IMR-90 (cell line): ENCODE measurements at regions not wholly inside any gene's neighbourhood (a gene's known extent, or its start where the extent isn't known, plus 50 kb on each side); places are given as distances from the start of the nearest gene placed in this dataset.

Source experiments
- ATAC-seq: fragments of 200-7000 bp; cut with Tn5 transposase; 2 replicates; pipeline ENCODE4 v1.9.1; 2020; ENCODE audit warnings: low read depth, mild to moderate bottlenecking, moderate library complexity
- BruUV-seq: library from RNA; stranded (reverse); fragments of 400-500 nt; replicated peaks from 2 replicates; lab custom pipeline; 2021; lab: Mats Ljungman, UMichigan
- CTCF ChIA-PET: fragments of 300-600 bp; formaldehyde crosslinking; extraction: SDS; loops from one replicate; lab custom pipeline; 2021; ENCODE audit warnings: antibody characterized with exemption; lab: Yijun Ruan, JAX
- POLR2A ChIA-PET: fragments of 300-600 bp; sonication (Branson Sonifier 250); formaldehyde crosslinking; loops from one replicate; lab custom pipeline; 2022; ENCODE audit warnings: antibody characterized with exemption; ENCODE audit not compliant: unreplicated experiment; lab: Charles Lee
- DNase-seq: peaks from one replicate; pipeline ENCODE4 v3.0.0; 2013
- H2AFZ ChIP-seq: replicated peaks from 2 replicates; pipeline ENCODE3; 2013; ENCODE audit warnings: low read length, mild to moderate bottlenecking; ENCODE audit not compliant: poor library complexity
- H2AK5ac ChIP-seq: 2 replicates; pipeline ENCODE4 v1.6.1; 2013; ENCODE audit warnings: low read depth, low read length, inconsistent platforms
- H2AK9ac ChIP-seq: replicated peaks from 2 replicates; pipeline ENCODE3; 2013; ENCODE audit warnings: mild to moderate bottlenecking, low read depth, low read length, moderate library complexity; ENCODE audit not compliant: poor library complexity
- H2BK120ac ChIP-seq: 2 replicates; pipeline ENCODE4 v1.6.1; 2013; ENCODE audit warnings: low read depth, low read length, inconsistent platforms
- H2BK15ac ChIP-seq: 3 replicates; pipeline ENCODE4 v1.6.1; 2013; ENCODE audit warnings: low read depth, low read length, inconsistent platforms
- H2BK20ac ChIP-seq: 2 replicates; pipeline ENCODE4 v1.6.1; 2013; ENCODE audit warnings: low read depth, mild to moderate bottlenecking, inconsistent platforms, low read length, moderate library complexity
- H2BK5ac ChIP-seq: 2 replicates; pipeline ENCODE4 v1.6.1; 2013; ENCODE audit warnings: mild to moderate bottlenecking, low read depth, low read length, inconsistent platforms; ENCODE audit not compliant: poor library complexity, severe bottlenecking
- H3K14ac ChIP-seq: replicated peaks from 2 replicates; pipeline ENCODE4 v1.6.1; 2013; ENCODE audit warnings: low read depth, low read length, inconsistent platforms
- H3K18ac ChIP-seq: 2 replicates; pipeline ENCODE4 v1.6.1; 2013; ENCODE audit warnings: low read depth, low read length, control low read depth
- H3K23ac ChIP-seq: 2 replicates; pipeline ENCODE4 v1.6.1; 2013; ENCODE audit warnings: low read depth, low read length, inconsistent platforms
- H3K27ac ChIP-seq: 2 replicates; pipeline ENCODE4 v1.5.1; 2013; ENCODE audit warnings: mild to moderate bottlenecking, control low read depth, low read length; ENCODE audit not compliant: insufficient read depth
- H3K27me3 ChIP-seq: 2 replicates; pipeline ENCODE4 v1.6.1; 2013; ENCODE audit warnings: low read length; ENCODE audit not compliant: control insufficient read depth, insufficient read depth
- H3K36me3 ChIP-seq: 2 replicates; pipeline ENCODE4 v1.6.1; 2013; ENCODE audit warnings: low read length, mixed read lengths; ENCODE audit not compliant: control insufficient read depth, insufficient read depth
- H3K4ac ChIP-seq: 2 replicates; pipeline ENCODE4 v1.6.1; 2013; ENCODE audit warnings: low read depth, low read length, inconsistent platforms
- H3K4me1 ChIP-seq: 2 replicates; pipeline ENCODE4 v1.6.1; 2013; ENCODE audit warnings: low read length, mixed read lengths; ENCODE audit not compliant: control insufficient read depth, insufficient read depth
- H3K4me2 ChIP-seq: 2 replicates; pipeline ENCODE4 v1.6.1; 2013; ENCODE audit warnings: low read depth, mild to moderate bottlenecking, control low read depth, low read length, moderate library complexity
- H3K4me3 ChIP-seq: 2 replicates; pipeline ENCODE4 v1.5.1; 2013; ENCODE audit warnings: low read depth, mild to moderate bottlenecking, control low read depth, low read length, moderate library complexity; ENCODE audit not compliant: insufficient read depth
- H3K56ac ChIP-seq: 2 replicates; pipeline ENCODE4 v1.6.1; 2013; ENCODE audit warnings: low read length, inconsistent platforms; ENCODE audit not compliant: insufficient read depth; ENCODE audit errors: extremely low read depth
- H3K79me1 ChIP-seq, 2 experiments: 2 replicates each; pipeline ENCODE4 v1.6.1; 2013; ENCODE audit warnings: low read length in 2 of 2, inconsistent platforms in 1 of 2, low read depth in 1 of 2
- H3K9ac ChIP-seq: 2 replicates; pipeline ENCODE4 v1.6.1; 2013; ENCODE audit warnings: low read depth, low read length, control low read depth
- H3K9me1 ChIP-seq: 2 replicates; pipeline ENCODE4 v1.6.1; 2013; ENCODE audit warnings: low read length, inconsistent platforms; ENCODE audit not compliant: insufficient read depth
- H3K9me3 ChIP-seq: 2 replicates; pipeline ENCODE4 v1.6.1; 2013; ENCODE audit warnings: low read length; ENCODE audit not compliant: control insufficient read depth, insufficient read depth
- H4K20me1 ChIP-seq: 2 replicates; pipeline ENCODE4 v1.6.1; 2013; ENCODE audit warnings: low read length, inconsistent platforms; ENCODE audit not compliant: insufficient read depth
- H4K5ac ChIP-seq: 2 replicates; pipeline ENCODE4 v1.6.1; 2013; ENCODE audit warnings: mild to moderate bottlenecking, low read depth, low read length, control low read depth
- H4K8ac ChIP-seq, 2 experiments: 2 replicates each; pipeline ENCODE4 v1.6.1; 2013; ENCODE audit warnings: low read depth in 2 of 2, low read length in 2 of 2, control low read depth in 1 of 2, inconsistent platforms in 1 of 2
- H4K91ac ChIP-seq: 2 replicates; pipeline ENCODE4 v1.6.1; 2013; ENCODE audit warnings: low read depth, low read length, inconsistent platforms; ENCODE audit not compliant: insufficient read depth
- BHLHE40 ChIP-seq: fragments of 150-350 bp; IDR thresholded peaks from 2 replicates; pipeline ENCODE4 v1.6.1; 2016; ENCODE audit warnings: mild to moderate bottlenecking, low read depth, low read length
- CEBPB ChIP-seq: IDR thresholded peaks from 2 replicates; pipeline ENCODE4 v1.6.1; 2012; ENCODE audit warnings: low read depth, low read length, improper control_type of control experiment
- CHD1 ChIP-seq: IDR thresholded peaks from 2 replicates; pipeline ENCODE4 v1.6.1; 2012; ENCODE audit warnings: low read depth, low read length, improper control_type of control experiment
- FOS ChIP-seq: fragments of 150-350 bp; IDR thresholded peaks from 2 replicates; pipeline ENCODE4 v1.6.1; 2016; ENCODE audit warnings: low read depth, low read length
- MAFK ChIP-seq: IDR thresholded peaks from 2 replicates; pipeline ENCODE4 v1.6.1; 2012; ENCODE audit warnings: low read depth, low read length, improper control_type of control experiment
- MAZ ChIP-seq: IDR thresholded peaks from 2 replicates; pipeline ENCODE4 v1.6.1; 2012; ENCODE audit warnings: low read depth, mild to moderate bottlenecking, low read length, improper control_type of control experiment, moderate library complexity, borderline replicate concordance
- MXI1 ChIP-seq: IDR thresholded peaks from 2 replicates; pipeline ENCODE4 v1.6.1; 2012; ENCODE audit warnings: low read depth, mild to moderate bottlenecking, low read length, moderate library complexity, borderline replicate concordance
- NFE2L2 ChIP-seq: fragments of 150-350 bp; IDR thresholded peaks from 2 replicates; pipeline ENCODE4 v1.6.1; 2016; ENCODE audit warnings: low read depth, mild to moderate bottlenecking, low read length
- POLR2A ChIP-seq: IDR thresholded peaks from 2 replicates; pipeline ENCODE4 v1.6.1; 2012; ENCODE audit warnings: mild to moderate bottlenecking, low read depth, low read length
- RAD21 ChIP-seq: IDR thresholded peaks from 2 replicates; pipeline ENCODE4 v1.6.1; 2012; ENCODE audit warnings: low read length, improper control_type of control experiment
- RCOR1 ChIP-seq: IDR thresholded peaks from 2 replicates; pipeline ENCODE4 v1.6.1; 2012; ENCODE audit warnings: mild to moderate bottlenecking, low read length, improper control_type of control experiment; ENCODE audit not compliant: insufficient replicate concordance
- RFX5 ChIP-seq: IDR thresholded peaks from 2 replicates; pipeline ENCODE4 v1.8.0; 2012; ENCODE audit warnings: low read depth, mild to moderate bottlenecking, low read length, moderate library complexity
- SMC3 ChIP-seq: fragments of 150-350 bp; IDR thresholded peaks from 2 replicates; pipeline ENCODE4 v1.6.1; 2016; ENCODE audit warnings: low read depth, mild to moderate bottlenecking, antibody characterized with exemption, low read length, moderate library complexity
- WGBS, 2 experiments: methylation state at CpG; one replicate each; pipeline versions ENCODE4 v1.1.5 to v1.1.7; 2013; ENCODE audit warnings: missing lambda C conversion rate in 2 of 2; ENCODE audit not compliant: insufficient read length in 1 of 2; ENCODE audit errors: extremely low coverage in 2 of 2; 5-methylcytosine and 5-hydroxymethylcytosine counted together
- dilution Hi-C: fragments of 300-500 bp; cut with HindIII; formaldehyde crosslinking; loops from one replicate; pipeline ENCODE4 v1.14.3; 2018; ENCODE audit warnings: low sequenced_read_pairs; ENCODE audit not compliant: unreplicated experiment
- in situ Hi-C: fragments of 300-500 bp; cut with MboI; formaldehyde crosslinking; loops from 3 replicates; pipeline ENCODE4 v1.14.3; 2019; ENCODE audit warnings: low sequenced_read_pairs, inconsistent platforms, mixed read lengths
- intact Hi-C: fragments of 100-400 bp; cut with micrococcal nuclease; formaldehyde crosslinking; loops from 2 replicates; pipeline ENCODE4 v1.10.0; 2022
- TF ChIP-seq, protein P1 (sequence below): conservative IDR thresholded peaks from 2 replicates; pipeline ENCODE4 v1.5.1; 2012; ENCODE audit warnings: mild to moderate bottlenecking, low read depth, low read length, improper control_type of control experiment
- TF ChIP-seq, protein P2 (sequence below): fragments of 150-350 bp; IDR thresholded peaks from 2 replicates; pipeline ENCODE4 v1.6.1; 2016; ENCODE audit warnings: low read depth, mild to moderate bottlenecking, low read length, moderate library complexity, borderline replicate concordance
- TF ChIP-seq, protein P3 (sequence below): fragments of 150-350 bp; IDR thresholded peaks from 2 replicates; pipeline ENCODE4 v1.6.1; 2017; ENCODE audit warnings: mild to moderate bottlenecking, antibody characterized with exemption, low read length, low read depth

DNA sequence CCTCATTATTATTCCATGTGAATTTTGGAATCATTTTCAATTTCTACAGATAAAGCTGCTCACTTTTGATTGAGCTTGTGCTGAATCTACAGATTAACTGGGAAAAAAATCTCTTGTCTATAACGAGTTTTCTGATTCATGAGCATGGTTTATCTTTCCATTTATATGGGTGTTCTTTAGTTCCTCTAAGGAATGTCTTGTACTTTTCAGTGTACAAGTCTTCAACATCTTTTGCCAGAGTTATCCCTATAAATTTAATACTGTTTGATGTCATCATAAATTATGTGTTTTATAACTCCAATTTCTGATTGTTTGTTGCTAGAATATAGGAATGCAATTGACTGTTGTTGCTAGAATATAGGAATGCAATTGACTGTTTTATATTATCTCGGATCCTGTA lies 533.8 kb downstream of the OLFM4 start:
- dilution Hi-C loops (no loop called here), in situ Hi-C loops (no loop called here), intact Hi-C loops (no loop called here)
- no peaks in the 10 kb centered on the region for H3K79me1 ChIP-seq
- H3K9me1 ChIP-seq: no peaks in the 10 kb centered on the region
- H3K23ac ChIP-seq: no peak overlapping the region
- TF ChIP-seq, protein P1, sequence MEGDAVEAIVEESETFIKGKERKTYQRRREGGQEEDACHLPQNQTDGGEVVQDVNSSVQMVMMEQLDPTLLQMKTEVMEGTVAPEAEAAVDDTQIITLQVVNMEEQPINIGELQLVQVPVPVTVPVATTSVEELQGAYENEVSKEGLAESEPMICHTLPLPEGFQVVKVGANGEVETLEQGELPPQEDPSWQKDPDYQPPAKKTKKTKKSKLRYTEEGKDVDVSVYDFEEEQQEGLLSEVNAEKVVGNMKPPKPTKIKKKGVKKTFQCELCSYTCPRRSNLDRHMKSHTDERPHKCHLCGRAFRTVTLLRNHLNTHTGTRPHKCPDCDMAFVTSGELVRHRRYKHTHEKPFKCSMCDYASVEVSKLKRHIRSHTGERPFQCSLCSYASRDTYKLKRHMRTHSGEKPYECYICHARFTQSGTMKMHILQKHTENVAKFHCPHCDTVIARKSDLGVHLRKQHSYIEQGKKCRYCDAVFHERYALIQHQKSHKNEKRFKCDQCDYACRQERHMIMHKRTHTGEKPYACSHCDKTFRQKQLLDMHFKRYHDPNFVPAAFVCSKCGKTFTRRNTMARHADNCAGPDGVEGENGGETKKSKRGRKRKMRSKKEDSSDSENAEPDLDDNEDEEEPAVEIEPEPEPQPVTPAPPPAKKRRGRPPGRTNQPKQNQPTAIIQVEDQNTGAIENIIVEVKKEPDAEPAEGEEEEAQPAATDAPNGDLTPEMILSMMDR: no peak
- TF ChIP-seq POLR2A: no peak
- no peak for TF ChIP-seq FOS
- no peak for TF ChIP-seq SMC3
- no peak for TF ChIP-seq NFE2L2
- no peak for TF ChIP-seq CHD1
- TF ChIP-seq BHLHE40: no peak
- no peak for TF ChIP-seq MAZ
- no peak for TF ChIP-seq RAD21
- TF ChIP-seq, protein P2, sequence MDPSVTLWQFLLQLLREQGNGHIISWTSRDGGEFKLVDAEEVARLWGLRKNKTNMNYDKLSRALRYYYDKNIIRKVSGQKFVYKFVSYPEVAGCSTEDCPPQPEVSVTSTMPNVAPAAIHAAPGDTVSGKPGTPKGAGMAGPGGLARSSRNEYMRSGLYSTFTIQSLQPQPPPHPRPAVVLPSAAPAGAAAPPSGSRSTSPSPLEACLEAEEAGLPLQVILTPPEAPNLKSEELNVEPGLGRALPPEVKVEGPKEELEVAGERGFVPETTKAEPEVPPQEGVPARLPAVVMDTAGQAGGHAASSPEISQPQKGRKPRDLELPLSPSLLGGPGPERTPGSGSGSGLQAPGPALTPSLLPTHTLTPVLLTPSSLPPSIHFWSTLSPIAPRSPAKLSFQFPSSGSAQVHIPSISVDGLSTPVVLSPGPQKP: no peak
- TF ChIP-seq MXI1: no peak
- TF ChIP-seq, protein P3, sequence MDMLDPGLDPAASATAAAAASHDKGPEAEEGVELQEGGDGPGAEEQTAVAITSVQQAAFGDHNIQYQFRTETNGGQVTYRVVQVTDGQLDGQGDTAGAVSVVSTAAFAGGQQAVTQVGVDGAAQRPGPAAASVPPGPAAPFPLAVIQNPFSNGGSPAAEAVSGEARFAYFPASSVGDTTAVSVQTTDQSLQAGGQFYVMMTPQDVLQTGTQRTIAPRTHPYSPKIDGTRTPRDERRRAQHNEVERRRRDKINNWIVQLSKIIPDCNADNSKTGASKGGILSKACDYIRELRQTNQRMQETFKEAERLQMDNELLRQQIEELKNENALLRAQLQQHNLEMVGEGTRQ: no peak
- TF ChIP-seq RFX5: no peak
- no peak for TF ChIP-seq CEBPB
- no peak for TF ChIP-seq RCOR1
- no peak for TF ChIP-seq MAFK
- no peak overlapping the region for H3K9ac ChIP-seq
- no peak overlapping the region for H2AFZ ChIP-seq
- no peak overlapping the region for H3K4me3 ChIP-seq
- no peaks in the 10 kb centered on the region for H3K27me3 ChIP-seq
- H3K9me3 ChIP-seq: no peaks in the 10 kb centered on the region; the same call in 1 of the 2 replicates
- H3K36me3 ChIP-seq: no peaks in the 10 kb centered on the region
- POLR2A ChIA-PET: no interaction called here
- no peak overlapping the region for H4K5ac ChIP-seq
- no peak overlapping the region for H4K8ac ChIP-seq
- no CpG with 5 or more reads among the region's 2 CpGs for WGBS, 2 experiments
- BruUV-seq: no TSS peak
- H4K91ac ChIP-seq: no peak overlapping the region
- no peak overlapping the region for H3K14ac ChIP-seq
- no peaks in the 10 kb centered on the region for H3K4me1 ChIP-seq
- no peak overlapping the region for H2BK120ac ChIP-seq
- H2AK9ac ChIP-seq: no peak overlapping the region
- H2BK5ac ChIP-seq: no peak overlapping the region
- H3K4me2 ChIP-seq: no peak overlapping the region
- DNase-seq (no peak), ATAC-seq (no peak)
- H3K27ac ChIP-seq: no peak overlapping the region
- no peak overlapping the region for H2BK20ac ChIP-seq
- H3K18ac ChIP-seq: no peak overlapping the region
- CTCF ChIA-PET: no interaction called here
- no peak overlapping the region for H3K56ac ChIP-seq
- H2BK15ac ChIP-seq: no peak overlapping the region
- H2AK5ac ChIP-seq: no peak overlapping the region
- no peak overlapping the region for H3K4ac ChIP-seq
- no peaks in the 10 kb centered on the region for H4K20me1 ChIP-seq
